ENCODE measurements at regions not wholly inside any gene's neighbourhood (a gene's known extent, or its start where the extent isn't known, plus 50 kb on each side); places are given as distances from the start of the nearest gene placed in this dataset.

DNA sequence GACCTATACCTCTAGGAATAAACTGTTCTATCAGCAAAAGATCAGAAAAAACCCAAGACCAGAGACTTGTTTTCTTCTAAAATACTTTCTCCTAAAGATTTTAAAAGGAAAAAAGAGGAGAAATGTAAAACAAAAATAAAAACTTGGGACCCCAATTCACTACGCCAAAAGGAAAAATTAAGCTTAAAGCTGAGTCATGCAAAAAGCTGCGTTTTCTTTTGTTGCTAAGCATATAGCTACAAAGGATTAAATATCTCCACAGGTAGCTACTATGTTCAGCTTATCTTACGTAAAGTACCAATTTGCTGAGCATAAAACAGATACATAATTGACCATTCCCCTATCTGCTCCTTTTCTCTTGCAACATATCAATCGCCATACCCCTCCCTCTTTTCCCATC, 950.0 kb upstream of the NXPH2 start:
- no peak for TF ChIP-seq SMAD4 (CRISPR knock-in tag; conservative IDR thresholded peaks at IDR 0.05)
- TF ChIP-seq TAF1 (IDR thresholded peaks at IDR 0.05; ENCODE audit: control insufficient read depth, extremely low read depth, insufficient read depth, low read length, severe bottlenecking), result no peak
- TF ChIP-seq DDX20 (tag; IDR thresholded peaks at IDR 0.05; ENCODE audit: low read depth), result no peak
- no peak for TF ChIP-seq EP400 (IDR thresholded peaks at IDR 0.05)
- TF ChIP-seq, protein P1, sequence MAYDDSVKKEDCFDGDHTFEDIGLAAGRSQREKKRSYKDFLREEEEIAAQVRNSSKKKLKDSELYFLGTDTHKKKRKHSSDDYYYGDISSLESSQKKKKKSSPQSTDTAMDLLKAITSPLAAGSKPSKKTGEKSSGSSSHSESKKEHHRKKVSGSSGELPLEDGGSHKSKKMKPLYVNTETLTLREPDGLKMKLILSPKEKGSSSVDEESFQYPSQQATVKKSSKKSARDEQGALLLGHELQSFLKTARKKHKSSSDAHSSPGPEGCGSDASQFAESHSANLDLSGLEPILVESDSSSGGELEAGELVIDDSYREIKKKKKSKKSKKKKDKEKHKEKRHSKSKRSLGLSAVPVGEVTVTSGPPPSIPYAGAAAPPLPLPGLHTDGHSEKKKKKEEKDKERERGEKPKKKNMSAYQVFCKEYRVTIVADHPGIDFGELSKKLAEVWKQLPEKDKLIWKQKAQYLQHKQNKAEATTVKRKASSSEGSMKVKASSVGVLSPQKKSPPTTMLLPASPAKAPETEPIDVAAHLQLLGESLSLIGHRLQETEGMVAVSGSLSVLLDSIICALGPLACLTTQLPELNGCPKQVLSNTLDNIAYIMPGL (CRISPR knock-in tag; IDR thresholded peaks at IDR 0.05), result no peak
- no peak for TF ChIP-seq BHLHE40 (IDR thresholded peaks at IDR 0.05; ENCODE audit: low read length)
- TF ChIP-seq, protein P2, sequence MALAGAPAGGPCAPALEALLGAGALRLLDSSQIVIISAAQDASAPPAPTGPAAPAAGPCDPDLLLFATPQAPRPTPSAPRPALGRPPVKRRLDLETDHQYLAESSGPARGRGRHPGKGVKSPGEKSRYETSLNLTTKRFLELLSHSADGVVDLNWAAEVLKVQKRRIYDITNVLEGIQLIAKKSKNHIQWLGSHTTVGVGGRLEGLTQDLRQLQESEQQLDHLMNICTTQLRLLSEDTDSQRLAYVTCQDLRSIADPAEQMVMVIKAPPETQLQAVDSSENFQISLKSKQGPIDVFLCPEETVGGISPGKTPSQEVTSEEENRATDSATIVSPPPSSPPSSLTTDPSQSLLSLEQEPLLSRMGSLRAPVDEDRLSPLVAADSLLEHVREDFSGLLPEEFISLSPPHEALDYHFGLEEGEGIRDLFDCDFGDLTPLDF (CRISPR knock-in tag; IDR thresholded peaks at IDR 0.05), result no peak
- TF ChIP-seq, protein P3, sequence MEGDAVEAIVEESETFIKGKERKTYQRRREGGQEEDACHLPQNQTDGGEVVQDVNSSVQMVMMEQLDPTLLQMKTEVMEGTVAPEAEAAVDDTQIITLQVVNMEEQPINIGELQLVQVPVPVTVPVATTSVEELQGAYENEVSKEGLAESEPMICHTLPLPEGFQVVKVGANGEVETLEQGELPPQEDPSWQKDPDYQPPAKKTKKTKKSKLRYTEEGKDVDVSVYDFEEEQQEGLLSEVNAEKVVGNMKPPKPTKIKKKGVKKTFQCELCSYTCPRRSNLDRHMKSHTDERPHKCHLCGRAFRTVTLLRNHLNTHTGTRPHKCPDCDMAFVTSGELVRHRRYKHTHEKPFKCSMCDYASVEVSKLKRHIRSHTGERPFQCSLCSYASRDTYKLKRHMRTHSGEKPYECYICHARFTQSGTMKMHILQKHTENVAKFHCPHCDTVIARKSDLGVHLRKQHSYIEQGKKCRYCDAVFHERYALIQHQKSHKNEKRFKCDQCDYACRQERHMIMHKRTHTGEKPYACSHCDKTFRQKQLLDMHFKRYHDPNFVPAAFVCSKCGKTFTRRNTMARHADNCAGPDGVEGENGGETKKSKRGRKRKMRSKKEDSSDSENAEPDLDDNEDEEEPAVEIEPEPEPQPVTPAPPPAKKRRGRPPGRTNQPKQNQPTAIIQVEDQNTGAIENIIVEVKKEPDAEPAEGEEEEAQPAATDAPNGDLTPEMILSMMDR (IDR thresholded peaks at IDR 0.05 in 2 of 3, conservative IDR thresholded peaks at IDR 0.05 in 1 of 3; ENCODE audit: insufficient read depth in 2 of 3, low read depth in 1 of 3, low read length in 3 of 3), result no peak
- no peak for TF ChIP-seq HMG20A (CRISPR knock-in tag; conservative IDR thresholded peaks at IDR 0.05)
- no peak for TF ChIP-seq L3MBTL2 (IDR thresholded peaks at IDR 0.05)
- TF ChIP-seq ZNF253 (CRISPR knock-in tag; conservative IDR thresholded peaks at IDR 0.05), result no peak
- TF ChIP-seq SPI1 (IDR thresholded peaks at IDR 0.05; ENCODE audit: borderline replicate concordance, low read depth, low read length), result no peak
- TF ChIP-seq BRF1 (IDR thresholded peaks at IDR 0.05; ENCODE audit: borderline replicate concordance, extremely low read depth, insufficient read length), result no peak
